GDM1 (cell line): ENCODE measurements at regions not wholly inside any gene's neighbourhood (a gene's known extent, or its start where the extent isn't known, plus 50 kb on each side); places are given as distances from the start of the nearest gene placed in this dataset.

Experiments used
- DNase-seq: peaks from one replicate; lab custom pipeline; 2025; lab: John Stamatoyannopoulos, UW

DNA sequence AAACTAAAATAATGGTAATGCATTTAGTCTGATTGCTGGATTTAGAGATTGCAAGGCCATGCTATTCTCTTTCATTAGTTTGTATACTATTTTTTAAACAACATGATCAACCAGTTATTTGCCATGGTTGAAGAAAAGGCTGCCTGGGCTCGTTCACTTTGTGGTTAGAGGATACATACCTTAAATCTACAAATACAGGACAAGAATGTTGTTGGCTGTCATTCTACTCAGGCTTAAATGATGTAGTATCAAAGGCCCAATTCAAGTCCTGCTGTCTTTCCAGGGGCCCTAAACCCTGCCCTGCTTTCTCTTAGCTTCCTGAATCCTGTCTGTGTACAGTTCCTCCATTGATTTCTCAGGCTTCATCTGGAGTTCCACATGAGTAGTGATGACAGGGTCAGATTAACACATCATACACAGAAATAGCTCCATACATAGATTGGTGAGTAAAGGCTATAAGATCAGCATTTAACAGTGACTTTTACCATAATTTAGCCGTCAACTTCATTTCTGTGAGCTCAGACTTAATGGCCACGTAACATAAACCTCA is 114.9 kb upstream of the GPRIN3 start:
- no peak for DNase-seq

DNA sequence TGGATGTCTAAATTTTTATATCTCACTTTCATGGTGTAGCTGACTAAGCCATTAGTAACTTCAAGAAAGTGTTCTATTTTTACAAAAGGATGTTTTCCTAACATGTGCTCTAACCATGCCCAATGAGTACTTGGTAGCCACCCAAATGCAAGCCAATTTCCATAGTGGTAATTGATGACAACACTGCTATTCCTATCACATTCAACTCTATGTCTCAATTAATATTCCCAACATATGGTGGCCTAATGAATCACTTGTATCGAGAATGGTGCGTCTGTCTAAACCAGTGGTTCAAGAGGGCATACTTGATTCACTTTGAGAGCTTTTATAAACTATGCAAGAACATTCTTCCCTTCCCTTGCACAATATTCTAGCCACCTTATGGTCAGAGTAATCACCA is 112.9 kb upstream of the GPRIN3 start:
- no peak for DNase-seq

DNA sequence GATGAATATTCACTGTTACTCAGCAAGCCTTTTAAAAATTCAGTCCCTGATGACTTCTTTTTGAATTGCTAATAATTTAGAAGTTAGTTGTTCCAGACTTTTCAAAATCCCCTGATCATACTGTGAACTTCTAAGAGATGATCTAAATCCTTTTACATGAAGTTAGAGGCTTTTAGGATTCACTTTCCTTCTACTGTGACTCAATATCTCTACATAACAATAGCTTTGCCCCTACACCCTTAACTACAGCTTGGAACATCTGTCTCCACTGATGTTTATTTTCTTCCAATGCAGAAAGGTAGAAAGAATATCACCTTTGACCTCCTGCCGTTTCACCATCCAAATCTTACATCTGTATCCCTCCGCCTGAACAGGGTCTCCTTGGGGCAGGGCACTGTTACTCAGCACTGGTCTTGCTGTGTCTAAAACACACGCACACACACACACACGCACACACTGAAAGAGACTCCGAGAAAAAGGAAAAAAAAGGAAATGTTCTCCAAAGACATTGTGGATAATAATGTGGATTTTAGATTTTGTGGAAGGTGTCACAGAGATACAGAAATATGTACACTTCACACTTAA is 111.6 kb upstream of the GPRIN3 start:
- DNase-seq = no peak

DNA sequence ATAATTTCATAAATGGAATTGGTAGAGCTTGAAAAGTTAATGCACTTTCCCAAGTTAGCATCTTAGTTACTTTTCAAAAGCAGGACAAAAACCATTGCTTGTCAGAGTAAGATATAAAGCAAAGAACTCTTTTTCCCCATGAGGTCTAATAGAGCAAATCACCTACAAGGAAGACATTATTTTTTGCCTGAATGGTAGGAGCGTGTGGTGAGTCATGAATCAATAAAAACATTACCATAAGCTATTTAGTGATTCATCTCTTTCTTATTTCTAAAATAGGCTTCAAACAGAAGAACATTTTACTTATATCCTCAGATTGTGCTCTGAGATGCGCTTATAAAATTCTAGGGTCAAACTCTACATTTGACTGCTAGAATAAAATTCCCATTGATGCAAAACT is 109.4 kb upstream of the GPRIN3 start:
- DNase-seq = no peak

- DNase-seq = no peak
Observed at GRCh38 chr4:89413518-89413917, 105.9 kb upstream of the GPRIN3 start.

GRCh38 chr4:89411539-89412309 is 104.1 kb upstream of the GPRIN3 start:
- DNase-seq = no peak

DNA sequence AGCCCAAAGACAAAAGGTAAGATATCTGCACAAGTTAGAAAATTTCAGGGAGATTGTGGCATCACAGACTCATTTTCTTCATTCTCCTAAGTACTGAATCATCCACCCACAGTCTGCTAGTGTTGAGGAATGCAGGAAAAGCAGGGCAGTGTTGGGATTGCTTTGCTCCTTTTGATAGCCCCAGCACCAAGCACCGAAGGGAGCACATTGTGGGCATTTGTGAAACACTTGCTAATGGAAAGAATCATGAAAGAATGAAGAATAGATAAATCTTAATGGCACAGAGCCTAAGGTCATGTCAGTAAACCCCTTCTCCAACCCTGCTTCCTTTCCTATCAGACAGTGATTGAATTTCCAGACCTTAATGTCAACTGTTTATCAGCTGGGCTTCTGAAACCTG is 103.1 kb upstream of the GPRIN3 start:
- DNase-seq = no peak

DNA sequence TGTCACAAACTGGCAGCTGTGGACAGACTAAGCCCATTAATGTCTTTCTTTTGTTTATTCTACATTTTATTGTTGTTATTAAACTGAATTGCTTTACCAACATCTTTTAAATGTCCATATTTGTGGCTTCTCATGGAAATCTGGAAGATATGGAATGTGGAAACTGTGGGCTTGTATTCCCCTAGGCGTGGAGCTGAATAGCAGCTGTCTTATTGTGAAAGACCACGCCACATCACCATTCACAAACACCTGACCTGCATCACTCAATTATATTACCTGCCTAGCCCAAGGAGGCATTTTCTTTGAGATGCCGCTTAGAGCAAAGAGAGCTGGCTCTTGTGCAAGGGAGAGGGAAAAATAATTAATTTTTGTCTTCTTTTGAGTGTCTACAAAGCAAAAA is 96.9 kb upstream of the GPRIN3 start:
- no peak for DNase-seq

GRCh38 chr4:89403826-89404225 is 96.2 kb upstream of the GPRIN3 start:
- DNase-seq = no peak

- DNase-seq = no peak
Observed at GRCh38 chr4:89400287-89401035, 92.9 kb upstream of the GPRIN3 start.

DNA sequence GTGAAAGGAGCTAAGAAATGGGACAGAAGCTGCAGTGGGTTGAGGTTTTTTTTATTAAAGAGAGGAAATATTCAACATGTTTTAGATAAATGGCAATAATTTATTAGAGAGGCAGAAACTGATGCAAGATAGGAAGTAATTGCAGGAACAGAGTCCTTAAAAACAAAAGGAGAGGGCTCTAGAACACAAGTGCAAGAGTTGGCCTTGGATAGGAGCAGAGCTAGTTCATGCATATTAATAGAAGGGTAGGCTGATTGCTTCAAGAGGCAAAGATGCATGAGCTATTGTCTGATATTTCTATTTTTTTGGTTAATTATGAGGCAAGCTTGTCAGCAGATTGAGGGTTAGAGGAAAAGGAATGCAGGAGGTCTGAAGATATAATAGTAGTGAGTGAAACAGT is 91.0 kb upstream of the GPRIN3 start:
- DNase-seq = no peak

GRCh38 chr4:89398146-89398545 is 90.5 kb upstream of the GPRIN3 start:
- DNase-seq = no peak

GRCh38 chr4:89397441-89397840 is 89.8 kb upstream of the GPRIN3 start:
- no peak for DNase-seq

GRCh38 chr4:89382439-89382838 is 74.8 kb upstream of the GPRIN3 start:
- no peak for DNase-seq

DNA sequence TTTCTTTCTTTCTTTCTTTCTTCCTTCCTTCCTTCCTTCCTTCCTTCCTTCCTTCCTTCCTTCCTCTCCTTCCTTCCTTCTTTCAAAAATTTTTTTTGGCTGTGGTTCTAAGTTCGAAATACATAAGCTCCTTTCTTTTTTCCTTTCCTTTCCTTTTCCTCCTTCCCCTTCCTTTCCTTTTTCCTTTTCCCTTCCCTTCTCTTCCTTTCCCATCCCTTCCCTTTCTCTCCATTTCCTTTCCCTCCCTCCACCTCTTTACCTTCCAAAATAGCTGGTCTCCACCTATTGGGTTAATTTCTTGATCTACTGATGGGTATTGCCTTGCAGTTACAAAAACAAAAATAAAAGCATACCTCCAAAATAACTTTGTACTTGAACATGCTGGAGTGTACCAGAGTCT is 73.4 kb upstream of the GPRIN3 start:
- DNase-seq = no peak

- no peak for DNase-seq
Observed at GRCh38 chr4:89379511-89380044, 72.0 kb upstream of the GPRIN3 start.

GRCh38 chr4:89373394-89373793 is 65.8 kb upstream of the GPRIN3 start:
- no peak for DNase-seq

DNA sequence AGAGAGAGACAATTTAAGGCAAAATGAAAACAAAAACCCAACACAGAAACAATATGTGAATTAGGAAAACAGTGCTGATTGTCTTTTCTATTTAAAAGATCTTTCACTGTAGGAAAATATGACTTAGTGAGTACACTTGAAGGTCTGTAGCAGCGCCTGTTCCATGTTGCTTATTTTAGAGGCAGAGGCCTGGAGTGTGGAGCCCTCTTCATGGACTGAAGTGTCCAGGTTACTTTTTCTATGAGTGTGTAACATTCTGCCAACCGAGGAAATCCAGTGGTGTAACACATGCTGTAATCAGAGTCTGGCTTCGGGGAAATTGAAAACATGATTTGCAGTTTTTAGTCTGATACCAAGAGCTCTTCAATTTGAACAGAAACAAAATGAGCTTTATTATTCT is 64.0 kb upstream of the GPRIN3 start:
- no peak for DNase-seq

DNA sequence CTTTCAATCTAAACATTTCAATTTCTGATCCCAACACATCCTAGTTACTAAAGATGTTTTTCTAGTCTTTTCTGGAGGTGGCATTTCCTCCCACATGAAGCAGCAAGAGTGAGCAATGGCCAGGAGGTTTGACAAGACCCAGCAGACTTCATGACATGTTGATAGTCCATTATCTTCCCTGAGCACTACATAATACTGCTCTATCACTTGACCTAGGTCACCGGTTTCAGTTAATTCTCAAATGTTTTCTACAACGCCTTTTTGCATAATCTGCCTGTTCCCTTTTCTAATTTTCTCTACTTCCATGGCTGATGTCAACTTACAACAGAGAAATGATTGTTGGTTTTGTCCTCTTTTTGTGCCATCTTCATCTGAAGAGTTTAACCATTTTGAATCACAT is 62.0 kb upstream of the GPRIN3 start:
- DNase-seq = no peak

DNA sequence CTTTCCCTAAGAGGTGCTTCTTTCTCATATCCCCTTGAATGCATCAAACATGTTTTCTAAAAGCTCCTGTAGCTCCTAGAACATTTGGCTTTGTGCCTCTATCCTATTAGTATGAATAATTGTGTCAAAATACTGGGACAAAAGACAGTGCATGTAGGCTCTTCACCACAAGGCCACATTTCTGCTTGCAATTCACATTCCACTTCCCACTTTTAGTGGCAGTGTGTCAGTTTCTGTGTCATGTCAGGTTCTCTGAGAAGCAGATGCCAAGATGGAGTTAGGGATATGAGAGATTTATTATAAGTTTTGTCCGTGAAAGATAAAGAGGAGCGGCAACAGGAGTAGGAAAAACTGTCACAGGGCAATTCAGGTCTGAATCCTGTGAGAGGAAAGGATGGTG is 61.3 kb upstream of the GPRIN3 start:
- DNase-seq = no peak

DNA sequence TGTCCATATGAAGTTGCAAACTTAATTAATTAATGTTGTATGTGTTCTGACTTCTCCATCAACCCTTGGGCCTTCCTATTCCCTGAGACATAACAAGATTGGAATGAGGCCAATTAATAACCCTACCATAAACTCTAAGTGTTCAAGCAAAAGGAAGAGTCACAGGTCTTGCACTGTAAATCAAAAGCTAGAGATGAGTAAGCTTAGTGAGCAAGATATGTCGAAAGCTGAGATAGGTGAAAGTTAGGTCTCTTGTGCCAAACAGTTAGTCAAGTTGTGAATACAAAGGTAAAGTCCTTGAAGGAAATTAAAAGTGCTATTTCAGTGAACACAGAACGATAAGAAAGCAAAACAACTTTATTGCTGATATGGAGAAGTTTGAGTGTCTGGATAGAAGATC is 58.2 kb upstream of the GPRIN3 start:
- no peak for DNase-seq

DNA sequence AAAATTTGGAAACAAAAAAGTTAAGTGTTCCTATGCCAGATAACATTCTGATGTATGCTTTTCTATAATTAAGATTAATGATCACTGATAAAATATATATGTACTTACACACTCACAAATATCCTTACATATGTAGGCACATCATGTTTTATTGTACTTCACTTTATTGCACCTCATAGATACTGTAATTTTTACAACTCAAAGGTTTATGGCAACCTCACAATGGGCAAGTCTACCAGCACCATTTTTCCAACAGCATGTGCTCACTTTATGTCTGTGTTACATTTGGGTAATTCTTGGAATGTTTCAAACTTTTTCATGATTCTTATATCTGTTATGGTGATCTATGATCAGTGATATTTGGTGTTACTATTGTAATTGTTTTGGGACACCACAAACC is 57.8 kb upstream of the GPRIN3 start:
- DNase-seq = no peak

DNA sequence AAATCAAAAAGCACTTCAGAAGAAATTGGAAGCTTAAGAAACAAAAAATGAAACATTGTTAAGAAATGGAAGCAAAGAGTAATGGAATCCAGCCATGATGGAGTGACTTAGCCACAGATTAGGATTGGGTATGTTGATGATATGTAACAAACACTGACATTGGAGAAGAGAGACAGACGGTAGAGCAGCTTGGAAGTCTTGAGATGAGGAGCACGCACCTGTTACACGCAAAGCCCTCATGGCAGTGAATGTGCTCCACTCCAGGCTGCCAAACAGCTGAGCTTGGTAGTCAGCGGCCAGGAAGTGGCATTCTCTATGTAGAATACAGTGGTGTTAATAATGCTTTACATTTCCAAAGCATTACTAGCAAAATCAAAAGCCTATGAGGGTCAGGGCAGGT is 56.9 kb upstream of the GPRIN3 start:
- DNase-seq = no peak
